OCI-LY7 (cell line): ENCODE measurements at regions not wholly inside any gene's neighbourhood (a gene's known extent, or its start where the extent isn't known, plus 50 kb on each side); places are given as distances from the start of the nearest gene placed in this dataset.

ENCODE experiments used
- EZH2phosphoT487 ChIP-seq: fragments of 200-600 bp; sonication (generic); IDR thresholded peaks from 2 replicates; pipeline ENCODE4 v1.6.1; 2018; ENCODE audit warnings: low read depth, borderline replicate concordance, mild to moderate bottlenecking, mixed run types, antibody characterized with exemption, low read length, moderate library complexity, mixed read lengths
- TF ChIP-seq, protein P1 (sequence below): fragments of 200-600 bp; sonication (generic); conservative IDR thresholded peaks from 2 replicates; pipeline ENCODE4 v1.5.1; 2014; ENCODE audit warnings: mild to moderate bottlenecking, antibody characterized with exemption, low read length, moderate library complexity, mixed read lengths

DNA sequence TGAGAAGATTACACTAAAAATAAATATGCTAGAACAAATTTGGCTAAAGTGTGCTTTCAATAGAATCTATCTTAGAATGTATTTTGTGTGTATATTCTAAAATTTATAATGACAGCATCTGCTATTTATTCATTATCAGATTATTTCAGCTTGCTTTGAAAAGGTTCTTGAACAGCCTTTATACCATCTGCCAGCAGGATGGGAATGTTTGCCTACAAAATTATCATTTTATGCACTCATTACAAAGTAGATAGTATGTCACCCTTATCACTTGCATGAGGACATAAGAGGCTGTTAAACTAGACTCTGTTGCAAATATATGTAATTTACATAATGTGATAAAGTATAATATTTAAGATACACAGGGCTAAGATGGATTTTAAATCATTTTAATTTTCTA lies 1286.9 kb upstream of the PCDH20 start:
- TF ChIP-seq, protein P1, sequence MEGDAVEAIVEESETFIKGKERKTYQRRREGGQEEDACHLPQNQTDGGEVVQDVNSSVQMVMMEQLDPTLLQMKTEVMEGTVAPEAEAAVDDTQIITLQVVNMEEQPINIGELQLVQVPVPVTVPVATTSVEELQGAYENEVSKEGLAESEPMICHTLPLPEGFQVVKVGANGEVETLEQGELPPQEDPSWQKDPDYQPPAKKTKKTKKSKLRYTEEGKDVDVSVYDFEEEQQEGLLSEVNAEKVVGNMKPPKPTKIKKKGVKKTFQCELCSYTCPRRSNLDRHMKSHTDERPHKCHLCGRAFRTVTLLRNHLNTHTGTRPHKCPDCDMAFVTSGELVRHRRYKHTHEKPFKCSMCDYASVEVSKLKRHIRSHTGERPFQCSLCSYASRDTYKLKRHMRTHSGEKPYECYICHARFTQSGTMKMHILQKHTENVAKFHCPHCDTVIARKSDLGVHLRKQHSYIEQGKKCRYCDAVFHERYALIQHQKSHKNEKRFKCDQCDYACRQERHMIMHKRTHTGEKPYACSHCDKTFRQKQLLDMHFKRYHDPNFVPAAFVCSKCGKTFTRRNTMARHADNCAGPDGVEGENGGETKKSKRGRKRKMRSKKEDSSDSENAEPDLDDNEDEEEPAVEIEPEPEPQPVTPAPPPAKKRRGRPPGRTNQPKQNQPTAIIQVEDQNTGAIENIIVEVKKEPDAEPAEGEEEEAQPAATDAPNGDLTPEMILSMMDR = no peak
- TF ChIP-seq EZH2phosphoT487 = no peak
